ENCODE measurements at regions not wholly inside any gene's neighbourhood (a gene's known extent, or its start where the extent isn't known, plus 50 kb on each side); places are given as distances from the start of the nearest gene placed in this dataset.
"Not testable (repeated sequence)": the region's sequence is repeated elsewhere in the genome, so short reads cannot be mapped to it uniquely, and the experiment has no call there.

DNA sequence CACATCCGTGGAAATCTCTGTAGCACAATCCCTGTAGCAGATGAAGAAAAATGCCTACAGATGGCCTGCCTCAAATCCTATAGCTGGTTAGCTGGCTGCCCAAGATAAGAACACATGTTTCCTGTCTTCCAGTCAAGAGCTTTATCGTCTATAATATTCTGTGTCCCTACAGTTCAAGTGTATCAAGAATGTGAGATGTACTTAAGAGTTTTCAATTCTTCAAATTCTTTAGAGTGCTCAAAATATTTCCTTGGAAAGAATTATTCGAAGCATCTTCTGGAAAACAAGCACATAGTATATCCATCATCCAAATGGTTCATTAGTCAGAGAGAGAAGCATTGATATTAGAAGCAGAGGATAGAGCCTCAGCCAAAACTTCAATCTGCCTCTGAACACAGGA lies 239.8 kb downstream of the COG6 start:
- no peak for DNase-seq

DNA sequence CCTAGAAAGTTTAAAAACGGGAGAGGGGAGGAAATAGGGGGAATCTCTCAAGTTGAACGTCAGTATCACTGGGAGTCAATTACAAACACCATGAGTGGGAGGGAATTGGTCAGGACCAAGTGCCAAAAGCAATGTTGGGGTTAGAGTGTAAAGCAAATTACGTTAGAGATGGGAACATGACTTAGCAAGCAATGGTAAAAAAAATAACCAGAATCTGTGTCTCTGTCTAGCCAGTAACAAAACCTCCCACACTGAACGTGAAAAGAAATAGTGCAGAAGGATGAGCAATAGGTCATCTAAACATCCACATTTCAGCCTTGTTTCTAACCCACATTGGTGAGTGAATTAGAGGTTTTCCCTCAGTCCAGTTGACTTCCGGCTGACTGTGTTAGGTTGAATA lies 242.2 kb downstream of the COG6 start:
- DNase-seq = no peak

- no peak for DNase-seq
Observed at GRCh38 chr13:39900106-39900750, 244.8 kb downstream of the COG6 start.

- DNase-seq = no peak
Observed at GRCh38 chr13:39904959-39905358, 249.5 kb downstream of the COG6 start.

- no peak for DNase-seq
Observed at GRCh38 chr13:39909634-39910033, 254.2 kb downstream of the COG6 start.

DNA sequence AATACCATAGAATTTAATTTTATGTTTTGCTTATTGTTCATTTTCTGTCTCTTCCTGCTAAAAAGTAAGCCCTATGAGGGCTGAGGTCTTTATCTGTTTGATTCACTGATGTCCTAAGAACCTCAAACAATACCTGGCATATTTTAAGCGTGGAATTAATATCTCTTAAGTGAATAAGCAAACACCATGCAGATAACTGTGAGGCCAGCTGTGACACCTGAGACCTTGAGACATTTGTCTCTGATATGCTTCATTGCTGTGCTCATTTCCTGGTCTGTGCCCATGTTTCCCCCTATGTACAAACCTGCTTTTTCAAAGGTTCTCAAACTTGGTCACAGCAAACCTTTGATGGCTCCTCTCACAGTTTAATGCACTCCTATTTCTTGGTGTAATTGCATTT lies 254.6 kb downstream of the COG6 start:
- DNase-seq = no peak

DNA sequence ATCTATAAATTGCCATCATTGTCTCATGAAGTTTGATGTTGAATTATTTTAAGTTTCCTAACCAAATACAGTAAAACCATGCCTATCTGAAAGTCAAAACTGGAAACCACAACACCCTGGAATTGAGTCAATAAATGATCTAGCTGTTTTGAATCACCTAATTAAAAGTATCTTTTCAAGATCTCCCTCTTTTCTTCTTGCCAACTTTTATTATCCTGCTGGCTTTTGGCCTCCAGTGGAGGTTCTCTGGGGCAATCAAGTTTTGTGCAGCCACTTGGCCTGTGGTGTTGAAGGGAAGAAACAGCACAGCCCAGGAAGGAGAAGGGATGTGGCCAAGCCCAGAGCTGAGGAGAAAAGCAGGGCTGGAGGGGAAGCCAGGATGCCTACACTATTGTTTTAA lies 255.4 kb downstream of the COG6 start:
- no peak for DNase-seq

- no peak for DNase-seq
Observed at GRCh38 chr13:39913339-39913738, 257.9 kb downstream of the COG6 start.

DNA sequence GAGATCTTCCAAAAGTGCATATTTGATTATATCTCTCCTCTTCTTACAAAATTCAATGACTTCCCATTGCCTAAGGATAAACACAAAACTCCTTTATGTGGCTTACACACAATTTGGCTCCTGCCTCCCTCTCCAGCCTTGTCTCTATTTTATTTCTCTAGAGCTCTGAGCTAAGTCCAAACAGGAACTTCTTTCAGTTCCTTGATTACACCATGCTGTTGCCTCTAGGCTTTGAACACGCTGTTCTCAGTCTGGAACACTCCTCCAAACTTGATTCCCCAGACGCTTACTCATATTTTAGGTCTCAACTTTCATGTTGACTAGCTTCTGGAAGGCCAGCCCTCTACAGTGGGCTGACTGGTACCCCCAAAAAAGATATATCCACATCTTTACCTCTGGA lies 258.5 kb downstream of the COG6 start:
- DNase-seq = no peak

DNA sequence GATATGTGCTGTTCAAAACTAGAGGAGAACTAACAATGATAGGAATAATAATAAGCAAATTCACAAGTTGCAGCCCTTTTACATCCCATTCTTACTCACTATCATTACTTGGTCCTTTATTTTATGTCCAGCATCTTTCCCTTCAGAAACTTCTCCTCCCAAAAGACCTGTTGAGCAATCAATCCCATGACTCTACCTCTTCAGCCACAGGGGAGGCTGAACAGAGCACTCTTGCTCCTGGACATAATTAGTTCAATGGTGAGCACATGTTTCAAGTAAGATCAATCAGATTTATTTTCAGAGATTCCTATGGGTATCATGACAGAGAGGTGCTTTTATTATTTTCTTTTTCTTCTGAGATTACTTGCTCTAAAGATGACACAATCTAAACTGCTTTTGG lies 260.0 kb downstream of the COG6 start:
- no peak for DNase-seq

DNA sequence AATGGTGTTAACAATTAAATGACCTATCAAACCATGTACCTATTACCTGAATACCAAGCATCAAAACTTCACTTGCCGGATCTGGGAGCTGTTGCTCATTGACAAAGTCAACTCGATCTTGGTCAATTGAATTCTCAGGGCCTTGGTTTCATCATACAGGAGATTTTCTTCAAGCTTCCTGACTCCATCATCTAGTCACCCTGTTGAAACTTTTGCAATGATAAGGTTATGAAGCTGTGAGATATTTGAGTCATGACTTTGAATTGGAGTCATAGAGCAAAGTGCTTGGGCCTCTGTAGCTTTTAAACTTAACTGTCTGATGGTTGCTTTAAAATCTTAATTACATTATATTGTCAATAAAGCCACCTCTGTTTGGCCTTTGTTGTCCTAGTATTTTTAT lies 260.9 kb downstream of the COG6 start:
- no peak for DNase-seq

DNA sequence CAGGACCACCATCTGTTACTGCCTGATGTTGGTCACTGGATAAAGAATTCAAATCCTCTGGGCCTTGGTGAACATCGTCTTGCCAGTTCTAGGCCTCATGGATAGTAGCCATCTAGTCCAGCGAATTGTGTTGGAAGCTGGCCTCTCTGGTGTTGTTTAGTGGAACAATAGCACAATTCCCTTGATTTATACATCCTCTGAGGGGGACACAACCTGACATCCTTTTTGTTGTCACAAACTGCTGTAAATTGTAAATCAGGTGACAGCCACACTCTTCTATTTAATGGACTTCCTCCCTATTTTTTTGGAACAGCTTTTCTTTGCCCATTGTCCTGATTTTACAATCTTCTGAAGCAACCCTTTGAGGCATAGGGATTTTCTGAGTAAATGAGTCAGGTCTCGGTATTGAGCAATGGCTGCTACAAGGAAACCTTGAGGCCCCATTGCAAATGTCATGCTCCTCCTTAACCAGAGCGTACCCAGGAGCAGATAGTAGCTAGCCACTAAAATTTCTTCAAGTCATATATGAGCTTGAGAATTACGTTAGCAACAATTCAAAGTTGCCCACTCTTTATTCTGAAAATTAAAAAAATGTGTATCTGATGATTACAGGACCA lies 263.3 kb downstream of the COG6 start:
- DNase-seq = no peak

DNA sequence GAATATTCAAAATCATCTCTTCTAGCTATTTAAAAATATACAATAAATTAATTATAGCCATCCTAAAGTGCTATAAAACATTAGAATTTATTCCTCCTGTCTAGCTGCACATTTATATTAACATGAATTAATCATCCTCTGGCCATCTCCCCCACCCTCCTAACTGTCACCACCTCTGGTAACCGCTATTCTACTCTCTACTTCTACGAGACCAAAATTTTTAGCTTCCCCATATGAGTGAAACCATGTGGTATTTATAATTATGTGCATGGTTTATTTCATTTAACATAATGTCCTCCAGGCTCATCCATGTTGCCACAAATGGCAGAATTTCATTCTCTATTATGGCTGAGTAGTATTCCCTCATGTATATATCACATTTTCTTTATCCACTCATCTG lies 265.2 kb downstream of the COG6 start:
- DNase-seq = no peak

DNA sequence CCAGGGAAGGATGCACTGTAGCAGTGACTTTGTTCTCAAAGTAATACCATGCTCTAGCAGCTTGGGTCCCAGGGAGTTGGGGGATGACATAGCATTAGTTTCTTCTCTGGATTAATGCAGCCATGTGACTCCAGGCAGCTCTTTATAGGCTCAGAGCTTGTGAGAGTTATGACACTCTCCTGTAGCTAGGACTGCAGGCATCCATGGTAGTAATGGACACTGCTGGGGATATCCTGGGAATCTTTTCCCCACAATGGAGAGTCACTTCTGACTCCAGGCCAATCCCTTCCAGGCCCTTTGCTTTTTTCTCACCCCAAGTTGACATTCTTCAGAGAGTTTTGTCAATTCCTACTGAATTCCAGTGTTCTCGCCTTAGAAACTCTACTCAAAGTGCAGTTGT lies 270.9 kb downstream of the COG6 start:
- no peak for DNase-seq

DNA sequence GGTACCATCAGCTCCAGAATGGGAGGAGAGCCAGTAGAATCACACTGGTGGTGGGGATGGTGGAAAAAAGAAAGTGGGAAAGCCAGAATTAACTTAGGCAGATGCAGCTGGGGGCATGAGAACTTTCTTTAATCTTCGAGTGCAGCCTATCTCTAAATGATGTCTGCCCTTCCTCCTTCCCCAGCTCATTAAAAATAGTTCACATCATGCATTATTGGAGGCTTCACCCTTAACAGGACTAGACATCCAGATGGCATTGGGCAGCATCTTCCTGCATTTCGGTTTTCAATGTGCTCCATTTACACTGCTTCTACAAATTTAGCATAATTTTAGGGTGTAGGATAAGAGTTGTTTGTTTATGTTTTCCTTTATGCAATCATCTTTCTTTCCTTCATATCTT lies 272.8 kb downstream of the COG6 start:
- no peak for DNase-seq

DNA sequence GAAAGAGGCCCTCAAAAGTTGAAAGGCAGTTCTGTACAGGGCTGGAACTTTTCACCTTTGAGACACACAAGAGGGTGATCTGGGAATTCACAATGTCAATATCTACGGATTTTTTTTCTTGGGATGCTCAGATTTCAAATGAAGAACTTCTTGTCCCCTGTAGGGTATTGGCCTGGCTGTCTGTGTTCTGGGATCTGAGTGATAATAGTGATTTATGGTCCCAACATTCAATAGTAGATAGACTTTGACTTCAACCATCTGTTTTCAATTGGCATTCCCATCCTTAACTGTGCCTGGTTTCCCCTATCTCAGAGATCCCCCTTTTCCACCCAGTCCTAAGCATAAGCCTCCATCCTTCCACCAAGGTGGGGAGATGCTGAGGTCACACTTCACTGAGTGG lies 274.1 kb downstream of the COG6 start:
- no peak for DNase-seq

- no peak for DNase-seq
Observed at GRCh38 chr13:39930060-39930459, 274.6 kb downstream of the COG6 start.

DNA sequence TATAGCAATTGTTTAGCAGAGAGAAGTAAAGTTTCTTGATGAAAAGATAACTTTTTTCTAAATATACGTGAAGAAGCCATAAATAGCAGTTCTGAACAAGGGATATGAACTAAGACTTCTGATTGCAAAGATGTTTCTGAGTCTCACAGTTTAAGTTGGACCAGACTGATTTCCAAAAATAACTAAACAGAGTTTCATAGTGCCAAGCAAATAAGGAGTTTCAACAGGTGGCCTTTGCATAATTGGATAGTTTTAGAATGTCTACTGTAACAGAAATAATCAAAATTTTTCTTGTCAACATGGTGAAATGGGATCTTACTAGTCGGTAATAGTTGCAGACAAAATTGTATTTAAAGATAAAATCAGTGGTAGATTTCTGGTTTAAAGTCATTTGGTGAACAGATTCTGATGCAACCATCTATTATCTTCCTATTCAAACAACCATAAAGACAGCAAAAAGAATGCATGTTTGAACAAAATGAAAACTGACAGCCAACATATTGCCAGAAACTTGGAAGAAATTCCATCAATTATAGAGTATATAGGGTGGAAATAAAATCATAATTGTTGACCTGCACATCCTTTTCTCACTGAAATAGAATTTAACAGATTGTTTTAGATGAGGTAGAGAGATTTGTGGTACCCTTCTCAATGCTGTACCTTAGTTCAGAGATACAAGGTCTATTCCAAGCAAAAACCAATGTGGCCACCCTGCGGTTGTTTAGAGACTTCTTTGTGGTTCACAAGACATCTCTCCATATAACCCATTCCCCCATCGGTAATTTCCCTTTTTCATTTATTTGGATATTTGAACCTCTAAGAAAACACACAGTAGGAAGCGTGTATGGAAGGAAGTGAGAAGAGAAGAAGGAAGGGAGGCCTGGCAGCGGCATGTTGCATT lies 275.3 kb downstream of the COG6 start:
- DNase-seq = no peak

DNA sequence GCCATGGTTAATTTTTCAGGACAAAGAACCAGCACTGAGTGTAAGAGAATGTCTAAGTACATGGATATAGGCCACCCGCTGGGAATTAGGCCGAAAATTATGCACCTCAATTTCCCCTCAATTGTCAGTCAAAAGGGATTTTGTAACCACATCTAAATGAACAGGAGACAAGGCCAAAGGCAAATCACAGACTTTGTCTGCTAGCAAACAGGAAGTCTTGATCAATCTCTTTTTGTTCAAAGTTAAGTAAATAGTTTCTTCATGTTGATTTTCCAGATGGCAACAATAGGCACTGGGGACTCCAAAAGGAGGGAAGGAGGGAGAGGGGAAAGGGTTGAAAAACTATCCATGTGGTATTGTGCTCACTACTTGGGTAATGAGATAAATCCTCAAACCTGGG lies 276.0 kb downstream of the COG6 start:
- DNase-seq = no peak

DNA sequence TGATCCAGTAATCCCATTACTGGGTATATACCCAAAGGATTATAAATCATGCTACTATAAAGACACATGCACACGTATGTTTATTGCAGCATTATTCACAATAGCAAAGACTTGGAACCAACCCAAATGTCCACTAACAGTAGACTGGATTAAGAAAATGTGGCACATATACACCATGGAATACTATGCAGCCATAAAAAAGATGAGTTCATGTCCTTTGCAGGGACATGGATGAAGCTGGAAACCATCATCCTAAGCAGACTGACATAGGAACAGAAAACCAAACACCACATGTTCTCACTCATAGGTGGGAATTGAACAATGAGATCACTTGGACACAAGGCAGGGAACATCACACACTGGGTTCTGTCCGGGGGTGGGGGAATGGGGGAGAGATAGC lies 277.1 kb downstream of the COG6 start:
- not testable (repeated sequence) for DNase-seq

- no peak for DNase-seq
Observed at GRCh38 chr13:39935155-39935554, 279.7 kb downstream of the COG6 start.

GRCh38 chr13:39938596-39938995 lies 283.1 kb downstream of the COG6 start:
- DNase-seq = no peak

- no peak for DNase-seq
Observed at GRCh38 chr13:39941236-39941635, 285.8 kb downstream of the COG6 start.

- no peak for DNase-seq
Observed at GRCh38 chr13:39941911-39942551, 286.6 kb downstream of the COG6 start.
